ENCODE measurements at regions not wholly inside any gene's neighbourhood (a gene's known extent, or its start where the extent isn't known, plus 50 kb on each side); places are given as distances from the start of the nearest gene placed in this dataset.
"Not testable (repeated sequence)": the region's sequence is repeated elsewhere in the genome, so short reads cannot be mapped to it uniquely, and the experiment has no call there.

DNA sequence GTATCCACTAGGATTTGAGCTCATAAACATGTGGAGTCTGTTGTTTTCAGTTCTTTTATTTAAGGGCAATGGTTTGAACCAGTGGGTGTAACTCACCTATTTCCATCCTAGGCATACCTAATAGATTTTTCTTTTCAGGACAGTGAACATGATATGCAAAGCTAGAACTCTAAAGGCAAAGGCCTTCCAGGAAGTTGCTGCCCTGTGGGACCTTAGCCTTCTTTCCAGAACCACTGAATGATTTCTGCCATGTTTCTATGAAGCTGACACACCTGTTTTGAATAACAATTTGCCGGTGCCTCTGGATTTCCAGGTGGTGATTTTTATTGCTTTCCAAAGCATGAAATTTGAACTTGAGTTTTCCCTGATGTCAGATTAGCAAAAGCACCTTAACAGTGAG lies 372.9 kb upstream of the FAR2 start:
- peak; percentile 21 for DNase-seq

DNA sequence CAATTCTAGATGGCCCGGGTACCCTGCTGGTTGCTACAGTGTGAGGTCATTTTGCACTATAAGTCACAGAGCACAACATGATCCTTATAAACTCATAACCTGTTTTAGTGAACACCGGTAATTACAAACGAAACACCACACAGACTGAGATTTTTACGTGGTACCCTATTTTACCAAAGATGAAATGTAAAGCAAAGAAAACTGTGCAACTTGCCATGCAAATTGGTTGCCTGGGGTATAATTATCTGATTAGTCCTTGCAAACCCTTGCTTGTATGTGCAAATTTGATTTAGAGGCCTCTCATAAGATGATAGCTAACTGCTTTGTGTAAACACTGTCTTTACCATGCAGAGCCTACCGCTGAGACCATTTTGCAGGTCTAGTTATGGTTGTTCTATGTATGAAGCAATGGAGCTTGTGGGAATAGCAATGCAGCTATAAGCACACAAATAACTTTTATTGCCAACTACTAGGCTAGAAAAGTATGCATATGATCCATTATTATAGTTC lies 372.1 kb upstream of the FAR2 start:
- DNase-seq, result no peak

- no peak for DNase-seq
These were observed 371.3 kb upstream of the FAR2 start for GRCh38 chr12:28777603-28778365.

GRCh38 chr12:28780096-28780495 lies 369.0 kb upstream of the FAR2 start:
- DNase-seq, result no peak

- DNase-seq, result no peak
These were observed 368.1 kb upstream of the FAR2 start for GRCh38 chr12:28780960-28781359.

DNA sequence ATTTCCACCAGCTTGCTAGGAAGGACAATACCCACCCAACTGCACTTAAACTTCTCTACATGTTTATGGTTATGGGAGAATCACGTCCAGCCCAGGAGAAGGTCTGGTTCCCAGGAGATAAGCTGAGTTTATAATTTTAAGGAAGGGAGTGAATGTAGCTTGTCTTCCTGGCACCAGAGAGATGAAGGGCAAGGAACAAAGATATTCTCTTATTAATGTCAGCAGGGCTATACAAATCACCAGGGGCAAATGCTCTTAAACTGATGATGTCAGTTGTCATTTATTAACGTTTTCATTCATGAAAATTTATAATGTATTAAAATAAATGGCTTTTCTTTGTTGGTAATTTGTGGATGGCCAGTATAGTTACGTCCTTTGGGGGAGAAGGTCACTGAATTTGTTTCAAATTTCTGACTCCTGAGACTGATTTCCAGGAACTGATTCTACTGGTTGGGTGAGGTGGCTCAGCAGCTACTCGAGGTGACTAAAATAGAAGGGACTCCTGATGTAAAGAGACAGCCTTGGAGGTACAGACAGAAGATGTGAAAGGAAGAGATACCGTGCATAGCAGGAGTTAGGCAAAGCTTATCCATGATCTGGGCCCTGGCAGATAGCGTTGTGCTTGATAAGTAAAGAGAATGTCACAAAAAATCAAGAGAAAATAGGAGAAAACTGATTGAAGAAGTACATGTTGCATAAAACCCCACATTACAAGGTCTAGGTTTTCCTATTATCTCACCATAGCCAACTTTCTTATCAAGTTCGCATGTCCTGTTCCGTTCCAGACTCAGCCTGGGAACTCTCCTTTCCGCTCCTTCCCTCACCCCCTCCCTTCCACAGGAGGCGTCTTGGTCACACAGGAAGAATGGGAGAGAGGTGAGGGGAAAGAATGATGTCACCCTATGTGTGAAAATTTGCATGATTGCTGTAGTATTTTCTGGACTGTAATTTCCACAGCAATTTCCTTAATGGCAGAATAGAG lies 367.1 kb upstream of the FAR2 start:
- no peak for DNase-seq

GRCh38 chr12:28782812-28783211 lies 366.3 kb upstream of the FAR2 start:
- no peak for DNase-seq

DNA sequence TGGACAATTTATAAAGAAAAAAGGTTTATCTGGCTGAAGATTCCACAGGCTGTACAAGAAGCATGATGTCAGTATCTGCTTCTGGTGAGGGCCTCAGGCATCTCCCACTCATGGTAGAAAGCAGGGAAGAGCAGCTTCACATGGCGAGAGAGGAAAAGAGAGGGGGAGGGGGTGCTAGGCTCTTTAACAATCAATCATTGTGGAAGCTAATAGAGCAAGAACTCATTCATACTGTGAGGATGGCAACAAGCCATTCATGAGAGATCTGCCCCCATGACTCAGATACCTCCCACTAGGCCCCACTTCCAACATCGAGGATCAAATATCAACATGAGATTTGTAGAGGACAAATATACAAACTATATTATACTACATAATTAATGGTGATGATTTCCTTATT lies 361.9 kb upstream of the FAR2 start:
- DNase-seq, result no peak

DNA sequence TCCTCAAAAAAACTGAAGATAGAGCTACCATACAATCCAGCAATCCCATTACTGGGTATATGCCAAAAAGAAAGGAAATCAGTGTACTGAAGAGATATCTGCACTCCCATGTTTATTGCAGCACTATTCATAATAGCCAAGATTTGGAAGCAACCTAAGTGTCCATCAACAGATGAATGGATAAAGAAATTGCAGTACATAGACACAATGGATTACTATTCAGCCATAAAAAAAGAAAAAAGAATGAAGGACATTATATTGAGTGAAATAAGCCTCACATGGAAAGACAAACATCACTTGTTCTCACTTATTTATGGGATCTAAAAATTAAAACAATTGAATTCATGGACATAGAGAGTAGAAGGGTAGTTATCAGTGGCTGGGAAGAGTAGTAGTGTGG lies 360.8 kb upstream of the FAR2 start:
- not testable (repeated sequence) for DNase-seq

- no peak for DNase-seq
These were observed 355.4 kb upstream of the FAR2 start for GRCh38 chr12:28793581-28794151.

- no peak for DNase-seq
These were observed 354.9 kb upstream of the FAR2 start for GRCh38 chr12:28794211-28794610.

GRCh38 chr12:28794786-28795185 lies 354.3 kb upstream of the FAR2 start:
- no peak for DNase-seq

DNA sequence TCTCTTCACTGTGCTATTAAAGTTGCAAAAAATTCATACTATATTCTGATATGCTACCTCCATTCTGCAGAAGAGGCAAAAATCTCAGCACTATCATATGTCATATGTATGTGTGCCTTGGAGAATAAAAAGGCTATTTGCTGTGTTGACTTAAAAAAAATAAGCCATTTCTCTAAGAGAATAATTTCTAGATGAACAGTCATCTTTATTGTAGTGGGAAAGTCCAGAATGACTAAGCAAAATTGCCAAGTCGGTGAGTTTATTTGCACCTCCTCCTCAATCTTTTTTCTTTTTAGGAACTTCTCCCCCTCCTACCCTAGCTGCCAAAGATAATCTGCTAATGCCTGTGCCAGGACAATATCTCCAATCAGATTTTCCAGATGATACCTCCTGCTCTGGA lies 353.8 kb upstream of the FAR2 start:
- no peak for DNase-seq

DNA sequence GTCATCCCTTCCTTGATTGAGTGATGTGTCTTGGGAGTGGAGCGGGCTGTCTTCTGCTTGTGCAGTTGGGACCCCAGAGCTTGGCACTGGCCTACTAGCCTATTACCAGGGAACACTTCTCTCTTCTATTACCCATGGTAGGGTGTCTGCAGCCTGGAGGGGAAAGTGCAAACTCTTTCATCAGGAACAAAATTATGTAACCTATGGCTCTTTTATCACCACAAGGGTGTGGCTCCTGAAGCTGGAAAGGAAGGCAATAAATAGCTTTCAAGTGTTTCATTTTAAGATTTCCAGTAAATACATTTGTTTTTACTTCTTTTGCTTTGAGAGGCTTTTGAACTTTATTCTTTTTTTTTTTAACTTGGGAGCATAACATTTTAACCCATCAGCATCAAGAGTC lies 349.7 kb upstream of the FAR2 start:
- DNase-seq, result no peak

DNA sequence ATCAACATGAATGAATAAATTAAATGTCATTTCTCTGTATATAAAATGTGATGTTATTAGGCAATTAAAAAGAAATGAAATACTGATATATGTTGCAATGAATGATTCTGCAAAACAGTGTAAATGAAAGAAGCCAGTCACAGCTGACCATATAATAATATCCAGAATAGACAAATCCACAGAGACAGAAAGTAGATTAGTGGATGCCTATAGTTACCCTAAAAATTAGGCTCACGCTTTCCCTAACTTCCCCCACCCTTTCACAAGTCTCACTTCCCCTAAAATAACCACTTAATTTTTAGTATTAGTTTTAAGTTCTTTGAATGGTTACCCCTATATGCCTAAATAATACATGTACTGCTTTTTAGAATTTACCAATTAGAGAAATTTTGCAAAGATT lies 348.9 kb upstream of the FAR2 start:
- no peak for DNase-seq

DNA sequence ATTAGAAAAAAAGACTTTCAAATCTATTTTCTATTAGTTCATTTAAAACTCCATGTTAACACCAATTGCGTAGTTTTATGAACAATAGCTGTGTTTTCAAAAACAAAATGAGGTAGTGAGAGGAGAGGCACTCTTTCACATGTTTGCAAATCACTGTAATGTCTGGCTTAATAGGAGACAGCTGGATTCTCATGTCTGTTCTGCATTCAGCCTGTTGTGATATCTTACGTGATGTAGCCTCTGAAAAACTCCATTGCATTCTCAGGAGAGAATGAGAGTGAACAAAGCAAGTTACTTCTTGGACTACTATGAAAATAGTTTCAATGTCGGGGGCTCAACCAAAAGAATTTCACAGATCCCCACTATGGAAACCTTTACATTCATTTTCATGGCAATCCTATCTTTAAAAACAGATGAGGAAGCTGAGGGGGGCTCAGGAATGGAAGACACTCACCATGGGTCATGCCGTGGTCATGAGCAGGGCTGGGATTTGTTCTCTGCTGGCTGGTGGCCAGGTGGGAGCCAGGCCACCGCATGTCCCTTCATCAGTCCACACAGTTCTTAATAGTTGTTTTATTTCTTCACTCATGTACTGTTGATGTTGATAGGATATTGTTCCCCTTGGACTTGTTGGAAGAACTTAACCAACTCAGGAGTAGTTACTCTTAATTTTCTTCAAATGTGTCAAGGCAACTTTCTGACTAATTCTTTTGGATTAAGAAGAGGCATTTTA lies 346.2 kb upstream of the FAR2 start:
- DNase-seq, result no peak

- DNase-seq, result no peak
These were observed 341.5 kb upstream of the FAR2 start for GRCh38 chr12:28807535-28807934.

- no peak for DNase-seq
These were observed 337.6 kb upstream of the FAR2 start for GRCh38 chr12:28811457-28811856.

- no peak for DNase-seq
These were observed 334.8 kb upstream of the FAR2 start for GRCh38 chr12:28814246-28814645.

- DNase-seq, result no peak
These were observed 331.6 kb upstream of the FAR2 start for GRCh38 chr12:28817524-28817923.

GRCh38 chr12:28824193-28824846 lies 324.8 kb upstream of the FAR2 start:
- no peak for DNase-seq

DNA sequence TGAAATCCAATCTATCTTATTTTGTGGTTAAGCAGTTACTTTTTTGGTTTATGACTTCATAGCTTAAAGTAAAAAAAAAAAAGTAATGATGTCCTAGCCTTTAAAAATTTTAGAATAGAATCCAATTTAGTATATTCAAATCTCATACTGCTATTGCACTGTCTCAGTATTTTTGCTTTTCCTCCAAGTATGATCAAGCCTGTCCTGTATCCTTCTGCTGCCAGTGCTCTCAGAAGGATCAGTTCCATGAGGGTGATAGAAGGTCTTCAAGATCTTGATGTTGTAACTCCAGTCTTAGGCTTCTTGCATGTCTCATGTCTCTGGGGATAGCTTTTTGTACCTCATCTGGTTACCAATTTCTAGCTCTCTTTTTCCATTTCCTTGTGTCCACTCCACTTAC lies 324.2 kb upstream of the FAR2 start:
- DNase-seq, result no peak

Data from left kidney (tissue), 1 donor.